ENCODE measurements at regions not wholly inside any gene's neighbourhood (a gene's known extent, or its start where the extent isn't known, plus 50 kb on each side); places are given as distances from the start of the nearest gene placed in this dataset.
A peak's percentile ranks its signal among the peaks of the same experiment; 100 is the strongest.

DNA sequence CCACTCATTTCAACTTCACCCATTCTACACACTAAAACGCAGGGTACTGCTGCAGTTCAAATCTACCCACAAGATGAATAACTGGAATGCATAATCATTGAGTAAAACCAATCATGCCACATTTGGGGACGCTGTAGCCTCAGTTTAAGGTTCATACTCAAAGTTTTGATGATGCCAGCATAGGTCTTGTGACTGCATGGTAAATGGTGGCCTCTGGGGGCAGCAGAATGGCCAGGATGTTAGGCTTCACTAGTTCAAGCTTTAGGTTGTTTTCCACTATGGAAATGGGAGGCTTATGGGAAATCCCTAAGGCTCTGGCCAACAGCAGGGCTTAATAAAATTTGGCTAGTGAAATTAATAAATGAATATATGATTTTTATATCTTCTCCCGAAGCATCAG is 104.3 kb upstream of the TSC22D2 start (continued):
- no peak for TF ChIP-seq ZBTB7A (IDR thresholded peaks at IDR 0.05; ENCODE audit: borderline replicate concordance, control insufficient read depth, low read depth, low read length)
- no peak for TF ChIP-seq CCNT2 (IDR thresholded peaks at IDR 0.05; ENCODE audit: borderline replicate concordance, extremely low read depth, insufficient read length, low read depth, low read length)
- TF ChIP-seq RBM14 (IDR thresholded peaks at IDR 0.05; ENCODE audit: borderline replicate concordance, insufficient read depth, low read depth, low read length): no peak
- no peak for TF ChIP-seq NUFIP1 (IDR thresholded peaks at IDR 0.05; ENCODE audit: partially characterized antibody)
- TF ChIP-seq E2F3 (CRISPR knock-in tag; IDR thresholded peaks at IDR 0.05): no peak
- TF ChIP-seq ZNF717 (CRISPR knock-in tag; IDR thresholded peaks at IDR 0.05): no peak
- no peak for TF ChIP-seq ZKSCAN1 (IDR thresholded peaks at IDR 0.05; ENCODE audit: low read depth, low read length)
- TF ChIP-seq RUNX1 (IDR thresholded peaks at IDR 0.05; ENCODE audit: low read depth): no peak
- TF ChIP-seq, protein P1, sequence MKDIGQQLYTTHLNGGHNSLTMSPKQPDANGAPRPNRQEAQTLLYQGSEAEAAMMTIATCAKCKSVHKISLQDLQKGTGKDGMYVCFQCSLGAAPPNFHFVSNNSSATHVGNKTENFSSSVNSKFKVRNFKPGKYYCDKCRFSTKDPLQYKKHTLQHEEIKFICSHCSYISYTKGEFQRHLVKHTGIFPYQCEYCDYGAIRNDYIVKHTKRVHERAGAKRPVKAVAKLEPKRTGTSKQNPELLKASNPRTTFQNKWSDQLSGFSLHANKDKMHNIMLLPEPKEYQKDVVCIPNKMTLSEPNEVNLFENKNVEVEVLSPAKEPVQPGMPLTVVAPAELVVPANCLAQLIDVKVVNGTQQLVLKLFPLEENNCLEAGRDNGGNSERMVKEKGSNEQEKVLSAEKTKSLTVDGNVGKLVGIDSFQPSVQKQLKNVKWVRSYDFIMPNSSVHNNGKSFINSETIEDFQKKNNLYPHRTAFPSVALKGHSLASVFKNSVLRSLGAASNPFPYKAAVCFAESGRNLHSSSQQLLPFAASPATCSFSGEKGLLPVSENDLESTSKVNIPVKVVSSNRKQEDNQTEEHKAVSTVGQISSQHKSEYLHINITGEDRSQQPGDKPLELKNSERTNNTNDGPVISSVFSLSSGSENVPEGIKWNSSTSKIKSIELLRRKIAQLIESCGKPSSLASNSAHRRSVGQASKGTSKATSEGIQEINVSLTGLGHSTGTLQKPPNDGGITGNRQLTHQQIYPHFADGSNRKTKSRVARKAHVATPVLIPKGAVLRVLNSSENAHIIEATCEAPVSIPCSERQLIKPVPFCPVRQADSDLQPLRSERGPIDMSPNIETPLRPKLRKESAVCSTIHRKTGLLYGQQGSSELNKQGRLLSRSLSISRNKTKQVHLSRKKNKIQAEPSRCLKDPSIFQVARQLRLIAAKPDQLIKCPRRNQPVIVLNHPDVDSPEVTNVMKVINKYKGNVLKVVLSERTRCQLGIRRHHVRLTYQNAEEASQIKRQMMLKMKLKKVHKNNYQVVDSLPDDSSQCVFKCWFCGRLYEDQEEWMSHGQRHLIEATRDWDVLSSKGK (CRISPR knock-in tag; IDR thresholded peaks at IDR 0.05): no peak
- TF ChIP-seq, protein P2, sequence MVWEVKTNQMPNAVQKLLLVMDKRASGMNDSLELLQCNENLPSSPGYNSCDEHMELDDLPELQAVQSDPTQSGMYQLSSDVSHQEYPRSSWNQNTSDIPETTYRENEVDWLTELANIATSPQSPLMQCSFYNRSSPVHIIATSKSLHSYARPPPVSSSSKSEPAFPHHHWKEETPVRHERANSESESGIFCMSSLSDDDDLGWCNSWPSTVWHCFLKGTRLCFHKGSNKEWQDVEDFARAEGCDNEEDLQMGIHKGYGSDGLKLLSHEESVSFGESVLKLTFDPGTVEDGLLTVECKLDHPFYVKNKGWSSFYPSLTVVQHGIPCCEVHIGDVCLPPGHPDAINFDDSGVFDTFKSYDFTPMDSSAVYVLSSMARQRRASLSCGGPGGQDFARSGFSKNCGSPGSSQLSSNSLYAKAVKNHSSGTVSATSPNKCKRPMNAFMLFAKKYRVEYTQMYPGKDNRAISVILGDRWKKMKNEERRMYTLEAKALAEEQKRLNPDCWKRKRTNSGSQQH (CRISPR knock-in tag; IDR thresholded peaks at IDR 0.05): no peak
- no peak for TF ChIP-seq FOXJ3 (CRISPR knock-in tag; IDR thresholded peaks at IDR 0.05)
- TF ChIP-seq EP300 (IDR thresholded peaks at IDR 0.05; ENCODE audit: low read length): no peak
- no peak for TF ChIP-seq RBM17 (IDR thresholded peaks at IDR 0.05; ENCODE audit: borderline replicate concordance, low read depth, low read length)
- TF ChIP-seq, protein P3, sequence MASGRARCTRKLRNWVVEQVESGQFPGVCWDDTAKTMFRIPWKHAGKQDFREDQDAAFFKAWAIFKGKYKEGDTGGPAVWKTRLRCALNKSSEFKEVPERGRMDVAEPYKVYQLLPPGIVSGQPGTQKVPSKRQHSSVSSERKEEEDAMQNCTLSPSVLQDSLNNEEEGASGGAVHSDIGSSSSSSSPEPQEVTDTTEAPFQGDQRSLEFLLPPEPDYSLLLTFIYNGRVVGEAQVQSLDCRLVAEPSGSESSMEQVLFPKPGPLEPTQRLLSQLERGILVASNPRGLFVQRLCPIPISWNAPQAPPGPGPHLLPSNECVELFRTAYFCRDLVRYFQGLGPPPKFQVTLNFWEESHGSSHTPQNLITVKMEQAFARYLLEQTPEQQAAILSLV (tag; IDR thresholded peaks at IDR 0.05): no peak
- peak; percentile 25 to 69; a peak in 2 of 4 replicates for TF ChIP-seq RAD21 (CRISPR knock-in tag; conservative IDR thresholded peaks at IDR 0.05 in 1 of 2, IDR thresholded peaks at IDR 0.05 in 1 of 2)
- TF ChIP-seq GABPA (tag; conservative IDR thresholded peaks at IDR 0.05; ENCODE audit: low read depth): no peak
- peak; percentile 35; the same call in 1 of the 2 replicates for TF ChIP-seq KLF16 (IDR thresholded peaks at IDR 0.05)
- no peak for TF ChIP-seq EGR1 (conservative IDR thresholded peaks at IDR 0.05)
- no peak for TF ChIP-seq ELF2 (CRISPR knock-in tag; IDR thresholded peaks at IDR 0.05)
- TF ChIP-seq, protein P4, sequence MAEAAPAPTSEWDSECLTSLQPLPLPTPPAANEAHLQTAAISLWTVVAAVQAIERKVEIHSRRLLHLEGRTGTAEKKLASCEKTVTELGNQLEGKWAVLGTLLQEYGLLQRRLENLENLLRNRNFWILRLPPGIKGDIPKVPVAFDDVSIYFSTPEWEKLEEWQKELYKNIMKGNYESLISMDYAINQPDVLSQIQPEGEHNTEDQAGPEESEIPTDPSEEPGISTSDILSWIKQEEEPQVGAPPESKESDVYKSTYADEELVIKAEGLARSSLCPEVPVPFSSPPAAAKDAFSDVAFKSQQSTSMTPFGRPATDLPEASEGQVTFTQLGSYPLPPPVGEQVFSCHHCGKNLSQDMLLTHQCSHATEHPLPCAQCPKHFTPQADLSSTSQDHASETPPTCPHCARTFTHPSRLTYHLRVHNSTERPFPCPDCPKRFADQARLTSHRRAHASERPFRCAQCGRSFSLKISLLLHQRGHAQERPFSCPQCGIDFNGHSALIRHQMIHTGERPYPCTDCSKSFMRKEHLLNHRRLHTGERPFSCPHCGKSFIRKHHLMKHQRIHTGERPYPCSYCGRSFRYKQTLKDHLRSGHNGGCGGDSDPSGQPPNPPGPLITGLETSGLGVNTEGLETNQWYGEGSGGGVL (CRISPR knock-in tag; IDR thresholded peaks at IDR 0.05): no peak
- TF ChIP-seq ZNF175 (CRISPR knock-in tag; IDR thresholded peaks at IDR 0.05; ENCODE audit: low read depth): no peak
- TF ChIP-seq RBM25 (IDR thresholded peaks at IDR 0.05; ENCODE audit: low read depth, low read length, severe bottlenecking): no peak
- no peak for TF ChIP-seq RBM22 (IDR thresholded peaks at IDR 0.05; ENCODE audit: low read depth, low read length, poor library complexity, severe bottlenecking)
